ENCODE measurements at regions not wholly inside any gene's neighbourhood (a gene's known extent, or its start where the extent isn't known, plus 50 kb on each side); places are given as distances from the start of the nearest gene placed in this dataset.

DNA sequence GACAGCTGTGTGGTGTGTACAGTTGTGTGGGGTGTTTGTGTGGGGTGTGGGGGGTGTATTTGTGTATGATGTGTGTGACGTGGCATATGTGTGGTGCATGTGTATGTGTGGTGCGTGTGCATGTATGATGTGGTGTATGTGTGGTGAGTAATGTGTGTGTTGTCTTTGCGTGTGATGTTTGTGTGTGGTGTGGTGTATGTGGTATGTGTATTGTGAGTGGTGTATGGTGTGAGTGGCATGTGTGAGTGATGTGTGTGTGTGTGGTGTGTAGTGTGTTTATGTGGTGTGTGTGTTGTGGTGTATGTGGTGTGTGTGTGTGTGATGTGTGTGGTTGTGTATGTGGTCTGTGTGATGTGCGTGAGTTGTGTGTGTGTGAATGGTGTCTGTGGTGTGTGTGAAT, 191.1 kb downstream of the MELK start:
- peaks cover 0 to 4% (median 0%) of the 10 kb centered on the region in 4 donors for H3K9me3 ChIP-seq
- H3K27ac ChIP-seq = no peak overlapping the region
- 86 to 95% (median 93%) methylated on average over 4 of the region's 4 CpGs for WGBS, 5 donors
- no peak overlapping the region for H3K4me3 ChIP-seq
- DNase-seq = no peak
- peaks cover 0 to 18% (median 5%) of the 10 kb centered on the region in 4 donors for H3K4me1 ChIP-seq
- peaks cover 0 to 71% (median 11%) of the 10 kb centered on the region in 3 donors for H3K27me3 ChIP-seq
- TF ChIP-seq POLR2A (IDR thresholded peaks at IDR 0.05) = no peak
- TF ChIP-seq CTCF (IDR thresholded peaks at IDR 0.05) = no peak
- no peak for TF ChIP-seq POLR2AphosphoS5 (IDR thresholded peaks at IDR 0.05)
- H3K36me3 ChIP-seq = no peaks in the 10 kb centered on the region
- intact Hi-C loops (cut with DNase I; ENCODE audit: low total_unique reads) = no loop called here

- Histone ChIP-seq H3K4me3 (no peak overlapping the region), H3K27me3 (peaks cover 0 to 64% (median 10%) of the 10 kb centered on the region in 3 donors), H3K9me3 (peaks cover 0 to 4% (median 0%) of the 10 kb centered on the region in 4 donors), H3K4me1 (peaks cover 0 to 18% (median 5%) of the 10 kb centered on the region in 4 donors), H3K36me3 (no peaks in the 10 kb centered on the region), H3K27ac (no peak overlapping the region)
- 74 to 90% (median 77%) methylated on average over 14 of the region's 14 CpGs for WGBS, 5 donors
- intact Hi-C loops (cut with DNase I; ENCODE audit: low total_unique reads) = no loop called here
- TF ChIP-seq POLR2A (IDR thresholded peaks at IDR 0.05) = no peak
- no peak for TF ChIP-seq EP300 (IDR thresholded peaks at IDR 0.05)
- no peak for TF ChIP-seq CTCF (IDR thresholded peaks at IDR 0.05)
- TF ChIP-seq POLR2AphosphoS5 (IDR thresholded peaks at IDR 0.05) = no peak
- DNase-seq = no peak
Measured at GRCh38 chr9:36764364-36765076, 191.8 kb downstream of the MELK start.

DNA sequence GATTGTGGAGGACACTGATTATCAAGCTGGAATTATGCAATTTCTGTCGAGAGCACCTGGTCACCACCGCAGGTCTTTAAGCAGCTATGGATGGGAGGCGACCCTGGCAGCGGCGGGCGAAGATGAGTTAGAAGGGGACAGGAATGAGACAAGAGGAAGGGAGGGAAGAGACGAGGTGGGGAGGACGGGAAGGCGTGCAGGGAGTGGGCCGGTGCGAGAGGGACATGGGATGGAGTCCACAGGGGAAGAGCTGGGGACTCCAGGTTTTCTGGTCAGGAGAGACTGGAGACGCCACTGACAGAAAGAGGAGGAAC, 192.3 kb downstream of the MELK start:
- no peaks in the 10 kb centered on the region for H3K36me3 ChIP-seq
- WGBS, 5 donors = 54 to 80% (median 71%) methylated on average over 11 to 12 of the region's 12 CpGs
- peak overlapping the region in 2 of 4 donors; percentile 40 to 41 for H3K4me3 ChIP-seq
- H3K27ac ChIP-seq = no peak overlapping the region
- TF ChIP-seq POLR2AphosphoS5 (IDR thresholded peaks at IDR 0.05) (no peak), EP300 (IDR thresholded peaks at IDR 0.05) (no peak), POLR2A (IDR thresholded peaks at IDR 0.05) (no peak), CTCF (IDR thresholded peaks at IDR 0.05) (no peak)
- peaks cover 0 to 4% (median 0%) of the 10 kb centered on the region in 4 donors for H3K9me3 ChIP-seq
- H3K4me1 ChIP-seq = peaks cover 0 to 18% (median 5%) of the 10 kb centered on the region in 4 donors
- peaks cover 0 to 61% (median 8%) of the 10 kb centered on the region in 3 donors for H3K27me3 ChIP-seq
- DNase-seq = no peak
- intact Hi-C loops (cut with DNase I; ENCODE audit: low total_unique reads) = no loop called here

- no peak overlapping the region for H3K27ac ChIP-seq
Measured at GRCh38 chr9:36765468-36766341, 193.0 kb downstream of the MELK start.

More at GRCh38 chr9:36765468-36766341, 193.0 kb downstream of the MELK start:
- H3K36me3 ChIP-seq = no peaks in the 10 kb centered on the region
- intact Hi-C loops (cut with DNase I; ENCODE audit: low total_unique reads) = no loop called here
- DNase-seq = peak; percentile 60 to 85
- peaks cover 0 to 18% (median 5%) of the 10 kb centered on the region in 4 donors for H3K4me1 ChIP-seq
- peaks cover 0 to 4% (median 0%) of the 10 kb centered on the region in 4 donors for H3K9me3 ChIP-seq
- peak overlapping the region; percentile 24 to 41 (median 38) for H3K4me3 ChIP-seq
- no peak for TF ChIP-seq POLR2A (IDR thresholded peaks at IDR 0.05)
- TF ChIP-seq EP300 (IDR thresholded peaks at IDR 0.05) = no peak
- no peak for TF ChIP-seq CTCF (IDR thresholded peaks at IDR 0.05)
- no peak for TF ChIP-seq POLR2AphosphoS5 (IDR thresholded peaks at IDR 0.05)
- H3K27me3 ChIP-seq = peaks cover 0 to 61% (median 8%) of the 10 kb centered on the region in 3 donors
- 9 to 28% (median 15%) methylated on average over 21 to 37 of the region's 37 CpGs for WGBS, 5 donors

Data from stomach (tissue), 8 donors.